NCI-H2081 treated with DMSO at 0.1 percent for 48 hours (cell line): ENCODE measurements at regions not wholly inside any gene's neighbourhood (a gene's known extent, or its start where the extent isn't known, plus 50 kb on each side); places are given as distances from the start of the nearest gene placed in this dataset.
"Not testable (repeated sequence)": the region's sequence is repeated elsewhere in the genome, so short reads cannot be mapped to it uniquely, and the experiment has no call there.

Experiments used
- DNase-seq: peaks from one replicate; lab custom pipeline; 2025; lab: John Stamatoyannopoulos, UW

DNA sequence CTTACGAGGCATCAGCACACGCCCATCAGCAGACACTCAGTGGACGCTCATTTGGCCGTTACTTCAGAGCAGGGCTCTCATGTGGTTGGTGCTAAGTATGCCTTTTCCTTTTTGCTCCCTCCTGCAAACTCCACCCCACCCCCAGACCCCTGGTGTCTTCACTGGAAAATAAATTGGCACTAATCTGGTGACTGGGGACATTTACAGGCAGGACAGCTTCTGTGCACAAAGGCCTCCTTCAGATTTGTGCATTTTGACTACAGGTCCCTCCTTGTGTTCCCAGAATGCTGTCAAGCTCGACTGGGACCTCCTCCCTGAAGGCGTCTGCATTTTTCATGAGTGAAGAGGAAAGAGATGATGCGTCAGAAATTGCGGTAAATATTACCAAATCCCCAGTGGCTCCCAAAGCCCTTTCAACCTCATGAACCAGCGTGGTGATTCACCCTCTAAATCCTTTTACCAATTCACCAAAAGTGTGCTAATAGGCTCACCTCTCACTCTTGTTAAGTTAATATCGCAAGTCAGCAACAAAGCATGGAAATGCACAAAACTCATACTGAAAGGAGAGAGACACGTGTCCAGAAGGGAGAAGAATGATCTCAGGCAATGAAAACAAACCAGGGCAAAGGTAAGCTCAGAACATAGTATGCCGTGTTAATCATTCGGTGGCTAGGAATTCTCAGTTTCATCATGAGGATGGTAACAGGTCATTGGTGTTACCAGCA lies 119.0 kb downstream of the NKX6-1 start:
- DNase-seq, result no peak

GRCh38 chr4:84378983-84379382 lies 120.1 kb downstream of the NKX6-1 start:
- DNase-seq, result no peak

- DNase-seq, result no peak
Measured at GRCh38 chr4:84378356-84378755, 120.7 kb downstream of the NKX6-1 start.

- DNase-seq, result no peak
Measured at GRCh38 chr4:84366907-84367306, 132.2 kb downstream of the NKX6-1 start.

DNA sequence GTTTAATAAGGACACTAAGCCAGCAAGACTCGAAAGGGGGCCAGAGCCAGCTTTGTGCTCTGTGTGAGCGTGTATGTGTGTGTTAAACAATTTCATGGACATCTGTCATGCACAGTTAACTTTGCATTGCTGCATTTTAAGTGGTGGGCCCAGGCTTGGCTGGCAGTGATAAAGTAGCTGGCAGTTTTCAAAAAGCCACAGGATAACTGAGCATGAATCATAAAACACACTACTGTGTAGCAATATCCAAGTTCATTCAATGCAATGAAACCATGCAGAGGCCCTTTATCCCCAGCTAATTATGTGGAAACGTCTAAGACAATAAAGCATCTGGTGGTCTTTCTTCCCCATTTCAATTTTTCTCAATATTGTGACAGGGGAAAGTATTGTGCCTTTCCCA lies 132.9 kb downstream of the NKX6-1 start:
- DNase-seq, result no peak

- DNase-seq, result no peak
Measured at GRCh38 chr4:84362896-84363655, 136.0 kb downstream of the NKX6-1 start.

- DNase-seq, result no peak
Measured at GRCh38 chr4:84342161-84342560, 156.9 kb downstream of the NKX6-1 start.

DNA sequence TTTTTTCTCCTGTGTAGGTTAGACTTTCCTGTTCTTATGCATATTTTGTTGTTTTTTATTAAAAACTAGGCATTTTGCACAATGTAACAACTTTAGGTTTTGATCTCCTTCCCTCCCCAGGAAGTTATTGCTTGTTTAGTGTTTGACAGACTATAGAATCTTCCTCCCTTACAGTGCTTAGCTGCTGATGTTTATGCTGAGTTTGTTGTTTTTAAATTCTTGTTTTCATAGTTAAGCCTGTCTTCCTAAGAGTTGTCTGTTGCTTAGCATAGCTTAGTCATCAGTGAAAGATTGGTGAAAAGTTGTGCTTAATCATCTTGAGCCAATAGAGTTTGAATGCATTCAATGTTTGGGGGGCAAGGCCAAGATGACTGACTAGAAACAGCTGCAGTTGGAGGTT lies 157.5 kb downstream of the NKX6-1 start:
- no peak for DNase-seq

DNA sequence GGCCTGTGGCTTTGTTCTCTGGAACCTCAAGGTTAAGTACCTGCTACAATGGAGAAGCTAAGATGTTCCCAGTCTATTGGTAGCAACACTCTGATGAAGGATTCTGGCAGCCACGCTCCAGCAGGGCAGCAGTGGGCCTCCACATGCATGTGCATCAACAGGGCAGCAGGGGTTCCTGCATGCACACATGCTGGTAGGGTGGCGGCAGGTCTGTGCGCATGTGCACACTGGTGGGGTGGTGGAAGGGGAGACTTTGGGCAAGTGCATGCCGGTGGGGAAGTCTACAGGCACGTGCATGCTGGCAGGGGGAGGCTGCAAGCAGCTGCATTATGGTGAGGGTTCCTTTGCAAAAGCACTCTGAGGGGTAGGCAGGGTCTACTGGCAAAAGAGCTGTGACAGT lies 160.7 kb downstream of the NKX6-1 start:
- no peak for DNase-seq

DNA sequence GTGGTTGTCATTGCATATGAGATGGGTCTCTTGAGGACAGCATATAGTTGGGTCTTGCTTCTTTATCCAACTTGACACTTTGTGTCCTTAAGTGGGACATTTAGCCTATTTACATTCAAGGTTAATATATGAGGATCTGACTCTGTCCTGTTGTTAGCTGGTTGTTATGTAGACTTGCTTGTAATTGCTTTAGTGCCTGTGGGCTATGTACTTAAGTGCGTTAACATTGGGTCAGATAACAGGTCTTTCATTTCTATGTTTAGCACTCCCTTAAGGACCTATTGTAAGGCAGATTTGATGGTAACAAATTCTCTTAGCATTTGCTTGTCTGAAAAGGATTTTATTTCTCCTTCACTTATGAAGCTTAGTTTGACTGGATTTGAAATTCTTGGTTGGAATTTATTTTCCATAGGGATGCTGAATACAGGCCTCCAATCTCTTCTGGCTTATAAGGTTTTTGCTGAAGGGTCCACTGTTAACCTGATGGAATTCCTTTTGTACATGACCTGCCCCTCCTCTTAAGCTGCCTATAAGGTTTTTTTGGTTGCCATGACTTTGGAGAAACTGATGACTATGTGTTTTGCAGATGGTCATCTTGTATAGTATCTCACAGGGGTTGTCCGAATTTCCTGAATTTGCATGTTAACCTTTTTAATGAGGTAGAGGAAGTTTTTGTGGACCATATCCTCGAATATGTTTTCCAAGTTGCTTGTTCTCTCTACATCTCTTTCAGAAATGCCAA lies 162.0 kb downstream of the NKX6-1 start:
- no peak for DNase-seq

GRCh38 chr4:84327526-84327925 lies 171.6 kb downstream of the NKX6-1 start:
- DNase-seq, result no peak

GRCh38 chr4:84325625-84326024 lies 173.5 kb downstream of the NKX6-1 start:
- DNase-seq, result no peak

GRCh38 chr4:84324303-84325245 lies 174.5 kb downstream of the NKX6-1 start:
- DNase-seq, result no peak

DNA sequence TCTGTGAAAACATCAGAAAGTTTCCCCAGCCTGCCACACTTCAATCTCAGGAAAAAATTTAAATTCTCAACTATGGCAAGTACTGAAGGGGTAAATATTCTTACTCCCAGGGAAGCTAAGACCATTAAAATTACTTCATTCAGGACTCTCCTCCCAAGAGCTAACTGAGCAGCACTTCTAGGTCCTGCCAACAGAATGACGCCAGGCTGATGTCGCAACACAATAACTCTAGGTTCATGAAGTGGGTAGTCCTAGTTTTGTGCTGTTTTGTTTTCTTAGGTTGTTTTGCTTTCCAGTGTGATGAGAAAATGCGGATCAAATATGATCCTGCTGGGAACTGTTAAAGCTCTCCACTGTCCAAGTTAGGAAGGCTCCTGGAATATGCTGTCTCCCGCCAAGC lies 180.0 kb downstream of the NKX6-1 start:
- DNase-seq, result no peak

- no peak for DNase-seq
Measured at GRCh38 chr4:84317513-84317912, 181.6 kb downstream of the NKX6-1 start.

- no peak for DNase-seq
Measured at GRCh38 chr4:84312426-84313012, 186.6 kb downstream of the NKX6-1 start.

DNA sequence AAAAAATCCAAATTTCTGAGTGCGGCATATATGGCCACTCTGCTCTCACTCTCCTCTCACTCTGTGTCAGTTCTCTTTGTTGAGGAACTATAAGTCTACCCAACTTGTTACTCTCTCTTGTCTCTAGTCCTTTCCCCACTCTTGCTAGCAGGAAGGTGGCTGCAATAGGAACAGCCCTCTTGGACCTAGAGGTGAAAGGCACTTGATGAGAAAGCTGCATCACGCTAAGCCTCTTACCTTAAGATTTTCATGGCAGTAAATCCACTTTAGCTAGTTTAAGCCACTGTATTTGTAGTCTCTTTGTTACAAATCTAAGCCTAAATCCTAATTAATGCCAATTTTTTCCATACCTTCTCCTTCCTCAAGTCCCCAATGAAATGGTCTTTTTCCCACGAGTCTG lies 189.9 kb downstream of the NKX6-1 start:
- DNase-seq, result no peak

- not testable (repeated sequence) for DNase-seq
Measured at GRCh38 chr4:84298719-84299254, 200.3 kb downstream of the NKX6-1 start.

- DNase-seq, result no peak
Measured at GRCh38 chr4:84298023-84298718, 200.9 kb downstream of the NKX6-1 start.

GRCh38 chr4:84291969-84292368 lies 207.1 kb downstream of the NKX6-1 start:
- DNase-seq, result no peak
